Peyer's patch (tissue), 4 donors: ENCODE measurements at regions not wholly inside any gene's neighbourhood (a gene's known extent, or its start where the extent isn't known, plus 50 kb on each side); places are given as distances from the start of the nearest gene placed in this dataset.

Experiments used
- POLR2A ChIP-seq, 2 donors: fragments of 450-650 bp; IDR thresholded peaks; one replicate each; pipeline ENCODE4 v1.5.1; 2017; ENCODE audit warnings: antibody characterized with exemption in 2 of 2, mild to moderate bottlenecking in 2 of 2, moderate library complexity in 2 of 2
- TF ChIP-seq, protein P1 (sequence below), 6 experiments: fragments of 450-650 bp in 4 of 6; fragments of 200-600 bp in 2 of 6; sonication (generic) in 1 of 6; IDR thresholded peaks; one replicate each; pipeline ENCODE4 v1.5.1; 2017 to 2019; ENCODE audit warnings: antibody characterized with exemption in 6 of 6, mild to moderate bottlenecking in 3 of 6, moderate library complexity in 1 of 6

DNA sequence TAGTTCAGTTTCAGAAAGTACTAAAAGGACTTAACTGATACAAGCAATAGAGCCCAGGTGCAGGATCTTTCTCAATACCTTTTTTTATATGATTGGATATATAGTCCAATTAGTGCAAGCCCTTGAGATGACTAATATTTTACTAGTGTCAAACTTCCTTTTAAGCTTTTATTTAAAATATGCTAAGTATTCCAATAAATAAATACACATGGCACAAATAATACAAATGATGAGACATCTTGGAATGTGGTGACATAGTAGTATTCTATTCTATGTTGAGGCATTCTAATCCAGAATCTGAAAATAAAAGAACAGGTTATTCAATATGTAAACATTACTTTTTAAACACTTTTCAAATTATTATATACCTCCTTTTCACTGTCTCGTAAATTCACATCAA, 670.0 kb downstream of the SI start:
- TF ChIP-seq, protein P1, sequence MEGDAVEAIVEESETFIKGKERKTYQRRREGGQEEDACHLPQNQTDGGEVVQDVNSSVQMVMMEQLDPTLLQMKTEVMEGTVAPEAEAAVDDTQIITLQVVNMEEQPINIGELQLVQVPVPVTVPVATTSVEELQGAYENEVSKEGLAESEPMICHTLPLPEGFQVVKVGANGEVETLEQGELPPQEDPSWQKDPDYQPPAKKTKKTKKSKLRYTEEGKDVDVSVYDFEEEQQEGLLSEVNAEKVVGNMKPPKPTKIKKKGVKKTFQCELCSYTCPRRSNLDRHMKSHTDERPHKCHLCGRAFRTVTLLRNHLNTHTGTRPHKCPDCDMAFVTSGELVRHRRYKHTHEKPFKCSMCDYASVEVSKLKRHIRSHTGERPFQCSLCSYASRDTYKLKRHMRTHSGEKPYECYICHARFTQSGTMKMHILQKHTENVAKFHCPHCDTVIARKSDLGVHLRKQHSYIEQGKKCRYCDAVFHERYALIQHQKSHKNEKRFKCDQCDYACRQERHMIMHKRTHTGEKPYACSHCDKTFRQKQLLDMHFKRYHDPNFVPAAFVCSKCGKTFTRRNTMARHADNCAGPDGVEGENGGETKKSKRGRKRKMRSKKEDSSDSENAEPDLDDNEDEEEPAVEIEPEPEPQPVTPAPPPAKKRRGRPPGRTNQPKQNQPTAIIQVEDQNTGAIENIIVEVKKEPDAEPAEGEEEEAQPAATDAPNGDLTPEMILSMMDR (IDR thresholded peaks at IDR 0.05): no peak
- no peak for TF ChIP-seq POLR2A (IDR thresholded peaks at IDR 0.05)
